ENCODE measurements at regions not wholly inside any gene's neighbourhood (a gene's known extent, or its start where the extent isn't known, plus 50 kb on each side); places are given as distances from the start of the nearest gene placed in this dataset.
"Not testable (repeated sequence)": the region's sequence is repeated elsewhere in the genome, so short reads cannot be mapped to it uniquely, and the experiment has no call there.

DNA sequence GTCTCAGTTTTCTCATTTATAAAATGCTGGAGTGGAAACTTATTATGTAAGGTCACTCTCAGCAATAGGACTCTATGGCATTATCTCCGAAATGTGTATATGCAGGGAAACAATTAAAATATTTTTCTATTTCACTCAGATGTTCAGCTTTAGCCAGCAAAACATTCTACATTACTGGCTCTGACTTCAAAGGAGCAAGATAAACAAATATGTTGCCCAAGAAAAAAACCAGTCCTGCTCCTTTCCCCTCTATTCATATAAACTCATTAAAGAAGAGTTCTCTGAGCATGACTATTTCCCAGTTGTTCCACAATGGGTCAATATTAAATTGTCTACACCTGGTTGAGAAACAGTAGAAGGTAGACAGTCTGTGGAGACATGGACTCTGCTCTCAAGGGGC lies 155.0 kb downstream of the NPR3 start:
- in situ Hi-C loops (cut with HindIII; ENCODE audit: low sequenced_read_pairs) = no loop called here
- TF ChIP-seq, protein P1, sequence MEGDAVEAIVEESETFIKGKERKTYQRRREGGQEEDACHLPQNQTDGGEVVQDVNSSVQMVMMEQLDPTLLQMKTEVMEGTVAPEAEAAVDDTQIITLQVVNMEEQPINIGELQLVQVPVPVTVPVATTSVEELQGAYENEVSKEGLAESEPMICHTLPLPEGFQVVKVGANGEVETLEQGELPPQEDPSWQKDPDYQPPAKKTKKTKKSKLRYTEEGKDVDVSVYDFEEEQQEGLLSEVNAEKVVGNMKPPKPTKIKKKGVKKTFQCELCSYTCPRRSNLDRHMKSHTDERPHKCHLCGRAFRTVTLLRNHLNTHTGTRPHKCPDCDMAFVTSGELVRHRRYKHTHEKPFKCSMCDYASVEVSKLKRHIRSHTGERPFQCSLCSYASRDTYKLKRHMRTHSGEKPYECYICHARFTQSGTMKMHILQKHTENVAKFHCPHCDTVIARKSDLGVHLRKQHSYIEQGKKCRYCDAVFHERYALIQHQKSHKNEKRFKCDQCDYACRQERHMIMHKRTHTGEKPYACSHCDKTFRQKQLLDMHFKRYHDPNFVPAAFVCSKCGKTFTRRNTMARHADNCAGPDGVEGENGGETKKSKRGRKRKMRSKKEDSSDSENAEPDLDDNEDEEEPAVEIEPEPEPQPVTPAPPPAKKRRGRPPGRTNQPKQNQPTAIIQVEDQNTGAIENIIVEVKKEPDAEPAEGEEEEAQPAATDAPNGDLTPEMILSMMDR (IDR thresholded peaks at IDR 0.05; ENCODE audit: low read depth, low read length, missing control alignments) = no peak
- peak; percentile 22 for DNase-seq (ENCODE audit: low read depth)
- no peak overlapping the region for H3K4me3 ChIP-seq (ENCODE audit: low read depth, low read length)

DNA sequence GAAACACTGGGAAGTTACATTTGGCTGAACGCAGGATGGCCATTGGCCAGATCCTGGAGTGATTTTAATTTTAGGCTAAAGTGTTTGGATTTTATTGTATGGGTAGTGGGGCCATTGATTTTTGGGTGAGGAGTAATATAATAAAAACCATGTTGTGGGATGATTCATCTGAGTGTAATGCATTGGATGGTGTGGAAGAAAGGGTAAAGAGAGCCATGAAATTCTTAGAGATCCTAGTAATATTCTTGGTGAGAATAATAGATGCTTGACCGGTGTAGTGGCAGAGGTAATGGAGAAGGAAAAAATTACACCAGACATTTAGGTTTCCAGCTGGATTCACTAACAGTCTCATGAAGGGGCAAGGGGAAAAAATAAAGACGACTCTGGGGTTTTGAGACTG lies 158.1 kb downstream of the NPR3 start:
- in situ Hi-C loops (cut with HindIII; ENCODE audit: low sequenced_read_pairs) = no loop called here
- DNase-seq (ENCODE audit: low read depth) = peak; percentile 62
- TF ChIP-seq, protein P1 (IDR thresholded peaks at IDR 0.05; ENCODE audit: low read depth, low read length, missing control alignments) = no peak
- H3K4me3 ChIP-seq (ENCODE audit: low read depth, low read length) = no peak overlapping the region

DNA sequence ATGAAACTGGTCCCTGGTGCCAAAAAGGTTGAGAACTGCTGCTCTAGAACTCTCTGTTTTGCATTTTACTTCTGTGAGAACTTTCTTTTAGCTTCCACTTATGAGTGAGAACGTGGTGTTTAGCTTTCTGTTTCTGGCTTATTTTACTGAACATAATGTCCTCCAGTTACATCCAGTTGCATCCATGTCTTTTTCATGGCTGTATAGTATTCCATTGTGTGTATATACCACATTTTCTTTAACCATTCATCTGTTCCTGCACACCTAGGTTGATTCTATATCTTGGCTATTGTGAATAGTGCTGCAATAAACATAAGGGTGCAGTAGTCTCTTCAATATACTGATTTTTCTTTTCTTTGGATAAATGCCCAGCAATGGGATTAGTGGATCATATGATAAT lies 165.7 kb downstream of the NPR3 start:
- in situ Hi-C loops (cut with HindIII; ENCODE audit: low sequenced_read_pairs) = no loop called here

DNA sequence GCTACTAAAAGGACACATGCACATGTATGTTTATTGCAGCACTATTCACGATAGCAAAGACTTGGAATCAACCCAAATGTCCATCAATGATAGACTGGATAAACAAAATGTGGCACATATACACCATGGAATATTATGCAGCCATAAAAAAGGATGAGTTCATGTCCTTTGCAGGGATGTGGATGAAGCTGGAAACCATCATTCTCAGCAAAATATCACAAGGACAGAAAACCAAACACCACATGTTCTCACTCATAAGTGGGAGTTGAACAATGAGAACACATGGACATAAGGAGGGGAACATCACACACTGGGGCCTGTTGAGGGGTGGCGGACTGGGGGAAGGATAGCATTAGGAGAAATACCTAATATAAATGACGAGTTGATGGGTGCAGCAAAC lies 168.2 kb downstream of the NPR3 start:
- DNase-seq (ENCODE audit: low read depth); in situ Hi-C loops (cut with HindIII; ENCODE audit: low sequenced_read_pairs); H3K4me3 ChIP-seq (ENCODE audit: low read depth, low read length): not testable (repeated sequence)

More for the DNA sequence above, 165.7 kb downstream of the NPR3 start:
- no peak for DNase-seq (ENCODE audit: low read depth)
- TF ChIP-seq, protein P1 (IDR thresholded peaks at IDR 0.05; ENCODE audit: low read depth, low read length, missing control alignments) = no peak
- H3K4me3 ChIP-seq (ENCODE audit: low read depth, low read length) = no peak overlapping the region

DNA sequence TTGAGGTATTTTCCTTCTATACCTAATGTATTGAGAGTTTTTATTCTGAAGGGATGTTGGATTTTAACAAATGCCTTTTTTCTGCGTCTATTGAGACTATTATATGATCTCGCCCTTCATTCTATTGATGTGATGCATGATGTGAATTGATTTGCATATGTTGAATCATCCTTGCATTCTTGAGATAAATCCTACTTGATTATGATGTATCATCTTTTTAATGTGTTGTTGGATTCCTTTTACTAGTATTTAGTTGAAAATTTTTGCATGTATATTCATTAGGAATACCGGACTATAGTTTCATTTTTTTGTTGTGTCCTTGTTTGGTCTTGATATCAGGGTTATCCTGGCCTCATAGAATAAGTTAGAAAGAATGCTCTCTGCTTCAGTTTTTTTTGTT lies 169.7 kb downstream of the NPR3 start:
- in situ Hi-C loops (cut with HindIII; ENCODE audit: low sequenced_read_pairs) = no loop called here
- TF ChIP-seq, protein P1 (IDR thresholded peaks at IDR 0.05; ENCODE audit: low read depth, low read length, missing control alignments) = no peak
- DNase-seq (ENCODE audit: low read depth) = no peak
- no peak overlapping the region for H3K4me3 ChIP-seq (ENCODE audit: low read depth, low read length)

DNA sequence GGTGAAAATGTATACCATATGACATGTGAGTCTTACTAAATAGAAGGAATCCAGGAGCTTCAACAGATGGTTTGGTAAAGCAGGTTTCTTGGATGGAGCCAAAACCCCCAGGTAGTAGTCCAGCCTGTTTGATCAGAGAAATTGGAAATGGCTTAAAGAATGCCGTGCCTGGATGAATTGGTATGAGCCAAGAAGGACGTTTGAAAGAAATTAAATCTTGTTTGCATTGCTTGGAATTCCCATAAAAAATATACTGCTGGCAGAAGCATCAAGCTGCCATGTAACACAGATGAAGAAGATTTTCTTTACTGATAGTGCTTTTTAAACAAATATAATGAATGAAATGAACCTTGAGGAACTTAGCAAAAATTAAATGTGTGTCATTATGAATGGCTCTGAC lies 176.3 kb downstream of the NPR3 start:
- DNase-seq (ENCODE audit: low read depth) = no peak

DNA sequence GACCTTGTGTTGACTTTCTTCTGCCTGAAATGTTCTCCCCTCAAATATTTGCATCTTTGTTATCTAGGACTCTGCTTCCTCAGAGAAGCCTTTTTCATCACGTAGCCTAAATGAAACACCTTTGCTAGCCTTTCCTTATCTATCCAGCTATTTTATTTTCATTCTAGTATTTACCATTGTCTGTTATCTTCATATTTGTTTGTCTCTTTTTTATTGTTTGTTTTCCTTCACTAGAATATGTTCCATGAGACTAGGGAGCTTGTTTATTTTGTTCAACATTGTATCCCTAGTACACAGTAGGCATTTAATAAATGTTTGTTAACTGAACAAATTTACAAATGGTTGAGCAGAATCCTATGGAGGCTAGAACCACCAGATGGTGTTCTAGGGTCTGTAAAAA lies 178.0 kb downstream of the NPR3 start:
- no peak for DNase-seq (ENCODE audit: low read depth)
- TF ChIP-seq, protein P1 (IDR thresholded peaks at IDR 0.05; ENCODE audit: low read depth, low read length, missing control alignments) = no peak
- in situ Hi-C loops (cut with HindIII; ENCODE audit: low sequenced_read_pairs) = no loop called here
- no peak overlapping the region for H3K4me3 ChIP-seq (ENCODE audit: low read depth, low read length)

More for the DNA sequence above, 176.3 kb downstream of the NPR3 start:
- in situ Hi-C loops (cut with HindIII; ENCODE audit: low sequenced_read_pairs) = no loop called here
- H3K4me3 ChIP-seq (ENCODE audit: low read depth, low read length) = no peak overlapping the region
- TF ChIP-seq, protein P1 (IDR thresholded peaks at IDR 0.05; ENCODE audit: low read depth, low read length, missing control alignments) = no peak

Data from astrocyte of the cerebellum (primary cell).